ENCODE measurements at regions not wholly inside any gene's neighbourhood (a gene's known extent, or its start where the extent isn't known, plus 50 kb on each side); places are given as distances from the start of the nearest gene placed in this dataset.

DNA sequence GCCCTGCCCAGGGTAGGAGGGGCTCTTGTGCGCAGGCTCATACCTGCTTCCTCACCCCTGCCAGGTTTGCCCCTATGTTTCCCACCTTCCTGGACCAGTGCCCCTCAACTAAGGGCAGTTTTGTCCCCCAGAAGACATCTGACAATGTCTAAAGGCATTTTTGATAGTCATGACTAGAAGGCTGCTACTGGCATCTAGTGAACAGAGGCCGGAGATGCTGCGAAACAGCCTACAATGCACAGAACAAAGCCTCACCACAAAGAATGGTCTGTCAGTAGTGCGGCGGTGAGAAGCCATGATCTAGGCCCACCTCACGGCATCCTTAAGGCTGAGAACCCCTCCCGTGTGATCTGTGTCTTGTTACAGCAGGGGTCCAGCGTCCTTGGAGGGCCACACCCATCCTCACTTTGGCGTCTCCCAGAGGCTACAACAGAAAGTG is 96.0 kb downstream of the TMEM17 start:
- no peaks in the 10 kb centered on the region for H3K36me3 ChIP-seq (ENCODE audit: control insufficient read depth in 2 of 2, insufficient read depth in 1 of 2, low read length in 2 of 2)
- POLR2A ChIA-PET = no interaction called here
- TF ChIP-seq MEIS1 (CRISPR knock-in tag; IDR thresholded peaks at IDR 0.05; ENCODE audit: borderline replicate concordance) (no peak), SALL2 (tag by site-specific recombination; IDR thresholded peaks at IDR 0.05; ENCODE audit: borderline replicate concordance) (no peak), ZNF664 (tag by site-specific recombination; IDR thresholded peaks at IDR 0.05) (no peak), BCL11A (tag by site-specific recombination; IDR thresholded peaks at IDR 0.05; ENCODE audit: low read depth) (no peak)
- H3K4me1 ChIP-seq (ENCODE audit: control insufficient read depth, insufficient read depth, low read length) = peaks cover 10% of the 10 kb centered on the region
- H3K27ac ChIP-seq (ENCODE audit: extremely low read depth, low read depth, low read length) = no peak overlapping the region
- H3K4me3 ChIP-seq (ENCODE audit: low read depth, low read length) = no peak overlapping the region
- H3K9me3 ChIP-seq (ENCODE audit: control insufficient read depth, insufficient read depth, low read depth, low read length) = no peaks in the 10 kb centered on the region
- CTCF ChIA-PET = interaction anchor here (0.7 to 1.5 kb wide), 4 partner anchors 365 to 1460 kb away, joined by 3 to 5 read pairs (median 4); no protein-coding TSS in a partner anchor

DNA sequence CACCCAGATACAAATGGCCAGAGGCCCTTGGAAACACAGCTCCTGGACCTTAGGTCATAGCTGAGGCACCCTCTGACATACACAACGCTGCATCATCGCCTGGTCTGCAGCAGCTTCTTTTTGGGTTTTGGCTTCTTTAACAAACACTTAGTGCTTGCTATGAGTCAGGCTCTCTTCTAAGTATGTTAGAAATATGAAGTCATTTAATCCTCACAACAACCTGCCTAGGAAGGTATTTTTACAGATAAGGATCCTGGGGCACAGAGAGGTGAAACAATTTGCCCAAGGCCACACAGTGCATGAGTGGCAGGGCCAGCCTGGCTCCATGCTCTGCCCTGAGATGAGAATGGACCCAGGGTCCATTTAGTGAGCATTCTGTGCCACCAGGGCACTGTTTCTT is 96.6 kb downstream of the TMEM17 start:
- CTCF ChIA-PET = interaction anchor here (0.6 to 1.1 kb wide), 3 partner anchors 108 to 645 kb away, joined by 3 to 9 read pairs (median 4); no protein-coding TSS in a partner anchor
- POLR2A ChIA-PET = no interaction called here

More for the DNA sequence above, 96.6 kb downstream of the TMEM17 start:
- no peak overlapping the region for H3K4me3 ChIP-seq (ENCODE audit: low read depth, low read length)
- TF ChIP-seq ZNF776 (tag by site-specific recombination; IDR thresholded peaks at IDR 0.05; ENCODE audit: borderline replicate concordance) (no peak), SCRT2 (tag by site-specific recombination; IDR thresholded peaks at IDR 0.05) (no peak), YY1 (tag by site-specific recombination; IDR thresholded peaks at IDR 0.05) (no peak), ZXDB (tag by site-specific recombination; IDR thresholded peaks at IDR 0.05) (no peak), ZFP41 (tag by site-specific recombination; IDR thresholded peaks at IDR 0.05; ENCODE audit: borderline replicate concordance) (no peak), ZNF621 (tag by site-specific recombination; IDR thresholded peaks at IDR 0.05) (no peak), ZBTB17 (tag by site-specific recombination; IDR thresholded peaks at IDR 0.05) (no peak), ZNF623 (tag by site-specific recombination; IDR thresholded peaks at IDR 0.05) (no peak), ZNF514 (tag by site-specific recombination; IDR thresholded peaks at IDR 0.05) (no peak), GFI1B (tag by site-specific recombination; IDR thresholded peaks at IDR 0.05) (no peak)
- TF ChIP-seq, protein P1, sequence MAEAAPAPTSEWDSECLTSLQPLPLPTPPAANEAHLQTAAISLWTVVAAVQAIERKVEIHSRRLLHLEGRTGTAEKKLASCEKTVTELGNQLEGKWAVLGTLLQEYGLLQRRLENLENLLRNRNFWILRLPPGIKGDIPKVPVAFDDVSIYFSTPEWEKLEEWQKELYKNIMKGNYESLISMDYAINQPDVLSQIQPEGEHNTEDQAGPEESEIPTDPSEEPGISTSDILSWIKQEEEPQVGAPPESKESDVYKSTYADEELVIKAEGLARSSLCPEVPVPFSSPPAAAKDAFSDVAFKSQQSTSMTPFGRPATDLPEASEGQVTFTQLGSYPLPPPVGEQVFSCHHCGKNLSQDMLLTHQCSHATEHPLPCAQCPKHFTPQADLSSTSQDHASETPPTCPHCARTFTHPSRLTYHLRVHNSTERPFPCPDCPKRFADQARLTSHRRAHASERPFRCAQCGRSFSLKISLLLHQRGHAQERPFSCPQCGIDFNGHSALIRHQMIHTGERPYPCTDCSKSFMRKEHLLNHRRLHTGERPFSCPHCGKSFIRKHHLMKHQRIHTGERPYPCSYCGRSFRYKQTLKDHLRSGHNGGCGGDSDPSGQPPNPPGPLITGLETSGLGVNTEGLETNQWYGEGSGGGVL (tag by site-specific recombination; IDR thresholded peaks at IDR 0.05) = no peak
- TF ChIP-seq, protein P2, sequence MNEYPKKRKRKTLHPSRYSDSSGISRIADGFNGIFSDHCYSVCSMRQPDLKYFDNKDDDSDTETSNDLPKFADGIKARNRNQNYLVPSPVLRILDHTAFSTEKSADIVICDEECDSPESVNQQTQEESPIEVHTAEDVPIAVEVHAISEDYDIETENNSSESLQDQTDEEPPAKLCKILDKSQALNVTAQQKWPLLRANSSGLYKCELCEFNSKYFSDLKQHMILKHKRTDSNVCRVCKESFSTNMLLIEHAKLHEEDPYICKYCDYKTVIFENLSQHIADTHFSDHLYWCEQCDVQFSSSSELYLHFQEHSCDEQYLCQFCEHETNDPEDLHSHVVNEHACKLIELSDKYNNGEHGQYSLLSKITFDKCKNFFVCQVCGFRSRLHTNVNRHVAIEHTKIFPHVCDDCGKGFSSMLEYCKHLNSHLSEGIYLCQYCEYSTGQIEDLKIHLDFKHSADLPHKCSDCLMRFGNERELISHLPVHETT (tag by site-specific recombination; IDR thresholded peaks at IDR 0.05) = no peak
- TF ChIP-seq, protein P3, sequence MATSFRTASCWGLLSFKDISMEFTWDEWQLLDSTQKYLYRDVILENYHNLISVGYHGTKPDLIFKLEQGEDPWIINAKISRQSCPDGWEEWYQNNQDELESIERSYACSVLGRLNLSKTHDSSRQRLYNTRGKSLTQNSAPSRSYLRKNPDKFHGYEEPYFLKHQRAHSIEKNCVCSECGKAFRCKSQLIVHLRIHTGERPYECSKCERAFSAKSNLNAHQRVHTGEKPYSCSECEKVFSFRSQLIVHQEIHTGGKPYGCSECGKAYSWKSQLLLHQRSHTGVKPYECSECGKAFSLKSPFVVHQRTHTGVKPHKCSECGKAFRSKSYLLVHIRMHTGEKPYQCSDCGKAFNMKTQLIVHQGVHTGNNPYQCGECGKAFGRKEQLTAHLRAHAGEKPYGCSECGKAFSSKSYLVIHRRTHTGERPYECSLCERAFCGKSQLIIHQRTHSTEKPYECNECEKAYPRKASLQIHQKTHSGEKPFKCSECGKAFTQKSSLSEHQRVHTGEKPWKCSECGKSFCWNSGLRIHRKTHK (tag by site-specific recombination; IDR thresholded peaks at IDR 0.05) = no peak
- TF ChIP-seq, protein P4, sequence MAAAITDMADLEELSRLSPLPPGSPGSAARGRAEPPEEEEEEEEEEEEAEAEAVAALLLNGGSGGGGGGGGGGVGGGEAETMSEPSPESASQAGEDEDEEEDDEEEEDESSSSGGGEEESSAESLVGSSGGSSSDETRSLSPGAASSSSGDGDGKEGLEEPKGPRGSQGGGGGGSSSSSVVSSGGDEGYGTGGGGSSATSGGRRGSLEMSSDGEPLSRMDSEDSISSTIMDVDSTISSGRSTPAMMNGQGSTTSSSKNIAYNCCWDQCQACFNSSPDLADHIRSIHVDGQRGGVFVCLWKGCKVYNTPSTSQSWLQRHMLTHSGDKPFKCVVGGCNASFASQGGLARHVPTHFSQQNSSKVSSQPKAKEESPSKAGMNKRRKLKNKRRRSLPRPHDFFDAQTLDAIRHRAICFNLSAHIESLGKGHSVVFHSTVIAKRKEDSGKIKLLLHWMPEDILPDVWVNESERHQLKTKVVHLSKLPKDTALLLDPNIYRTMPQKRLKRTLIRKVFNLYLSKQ (tag by site-specific recombination; IDR thresholded peaks at IDR 0.05; ENCODE audit: borderline replicate concordance) = no peak
- TF ChIP-seq, protein P5, sequence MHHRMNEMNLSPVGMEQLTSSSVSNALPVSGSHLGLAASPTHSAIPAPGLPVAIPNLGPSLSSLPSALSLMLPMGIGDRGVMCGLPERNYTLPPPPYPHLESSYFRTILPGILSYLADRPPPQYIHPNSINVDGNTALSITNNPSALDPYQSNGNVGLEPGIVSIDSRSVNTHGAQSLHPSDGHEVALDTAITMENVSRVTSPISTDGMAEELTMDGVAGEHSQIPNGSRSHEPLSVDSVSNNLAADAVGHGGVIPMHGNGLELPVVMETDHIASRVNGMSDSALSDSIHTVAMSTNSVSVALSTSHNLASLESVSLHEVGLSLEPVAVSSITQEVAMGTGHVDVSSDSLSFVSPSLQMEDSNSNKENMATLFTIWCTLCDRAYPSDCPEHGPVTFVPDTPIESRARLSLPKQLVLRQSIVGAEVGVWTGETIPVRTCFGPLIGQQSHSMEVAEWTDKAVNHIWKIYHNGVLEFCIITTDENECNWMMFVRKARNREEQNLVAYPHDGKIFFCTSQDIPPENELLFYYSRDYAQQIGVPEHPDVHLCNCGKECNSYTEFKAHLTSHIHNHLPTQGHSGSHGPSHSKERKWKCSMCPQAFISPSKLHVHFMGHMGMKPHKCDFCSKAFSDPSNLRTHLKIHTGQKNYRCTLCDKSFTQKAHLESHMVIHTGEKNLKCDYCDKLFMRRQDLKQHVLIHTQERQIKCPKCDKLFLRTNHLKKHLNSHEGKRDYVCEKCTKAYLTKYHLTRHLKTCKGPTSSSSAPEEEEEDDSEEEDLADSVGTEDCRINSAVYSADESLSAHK (tag by site-specific recombination; IDR thresholded peaks at IDR 0.05) = no peak
- H3K4me1 ChIP-seq (ENCODE audit: control insufficient read depth, insufficient read depth, low read length) = peaks cover 10% of the 10 kb centered on the region
- H3K9me3 ChIP-seq (ENCODE audit: control insufficient read depth, insufficient read depth, low read depth, low read length) = no peaks in the 10 kb centered on the region
- H3K36me3 ChIP-seq (ENCODE audit: control insufficient read depth in 2 of 2, insufficient read depth in 1 of 2, low read length in 2 of 2) = no peaks in the 10 kb centered on the region
- H3K27ac ChIP-seq (ENCODE audit: extremely low read depth, low read depth, low read length) = no peak overlapping the region

Data from HEK293 (cell line).